ENCODE measurements at regions not wholly inside any gene's neighbourhood (a gene's known extent, or its start where the extent isn't known, plus 50 kb on each side); places are given as distances from the start of the nearest gene placed in this dataset.

DNA sequence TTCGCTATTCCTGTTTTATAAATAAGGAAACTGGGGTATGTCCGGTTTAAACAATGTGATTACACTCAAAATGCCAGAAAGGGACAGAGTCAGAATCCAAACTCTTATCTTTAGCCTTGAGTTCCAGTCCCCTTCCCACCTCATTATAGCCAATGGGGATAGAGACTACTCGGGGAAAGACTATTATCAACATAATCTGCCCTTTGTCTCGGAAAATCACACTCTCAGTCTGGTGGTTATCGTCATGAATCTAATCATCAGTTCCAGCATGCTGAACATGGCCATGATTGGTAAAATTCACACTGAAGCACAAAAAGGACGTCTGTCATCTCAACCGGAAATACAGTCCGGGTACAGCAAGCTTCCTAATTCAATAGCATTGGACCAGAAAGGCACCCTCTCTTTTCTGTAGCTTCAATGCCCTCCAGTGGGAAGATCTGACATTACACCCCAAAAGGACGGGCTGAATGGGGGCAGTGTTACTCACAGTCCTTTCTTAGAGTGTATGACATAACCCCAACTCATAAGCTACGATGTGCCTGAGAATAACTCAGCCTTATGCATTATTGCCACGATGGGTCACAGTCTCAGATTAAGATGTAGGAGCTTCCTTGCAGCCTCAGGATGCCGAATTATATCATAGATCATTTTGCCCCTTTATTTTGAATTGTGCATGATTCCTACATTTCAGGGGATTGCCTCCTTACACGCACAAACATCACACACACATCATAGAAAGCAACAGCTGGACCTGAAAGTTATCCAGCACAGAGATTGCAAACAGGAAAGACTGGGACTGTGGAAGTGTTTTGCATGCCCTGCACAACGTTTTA lies 390.4 kb upstream of the LMCD1 start:
- Histone ChIP-seq H3K9me3 (no peaks in the 10 kb centered on the region), H3K27ac (no peak overlapping the region), H3K27me3 (no peaks in the 10 kb centered on the region), H3K4me3 (peak overlapping the region; percentile 21), H3K36me3 (no peaks in the 10 kb centered on the region), H3K4me1 (peaks cover 8% of the 10 kb centered on the region)
- TF ChIP-seq, protein P1, sequence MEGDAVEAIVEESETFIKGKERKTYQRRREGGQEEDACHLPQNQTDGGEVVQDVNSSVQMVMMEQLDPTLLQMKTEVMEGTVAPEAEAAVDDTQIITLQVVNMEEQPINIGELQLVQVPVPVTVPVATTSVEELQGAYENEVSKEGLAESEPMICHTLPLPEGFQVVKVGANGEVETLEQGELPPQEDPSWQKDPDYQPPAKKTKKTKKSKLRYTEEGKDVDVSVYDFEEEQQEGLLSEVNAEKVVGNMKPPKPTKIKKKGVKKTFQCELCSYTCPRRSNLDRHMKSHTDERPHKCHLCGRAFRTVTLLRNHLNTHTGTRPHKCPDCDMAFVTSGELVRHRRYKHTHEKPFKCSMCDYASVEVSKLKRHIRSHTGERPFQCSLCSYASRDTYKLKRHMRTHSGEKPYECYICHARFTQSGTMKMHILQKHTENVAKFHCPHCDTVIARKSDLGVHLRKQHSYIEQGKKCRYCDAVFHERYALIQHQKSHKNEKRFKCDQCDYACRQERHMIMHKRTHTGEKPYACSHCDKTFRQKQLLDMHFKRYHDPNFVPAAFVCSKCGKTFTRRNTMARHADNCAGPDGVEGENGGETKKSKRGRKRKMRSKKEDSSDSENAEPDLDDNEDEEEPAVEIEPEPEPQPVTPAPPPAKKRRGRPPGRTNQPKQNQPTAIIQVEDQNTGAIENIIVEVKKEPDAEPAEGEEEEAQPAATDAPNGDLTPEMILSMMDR (IDR thresholded peaks at IDR 0.05) = peak; percentile 77
- no peak for DNase-seq
- peak; percentile 95 for ATAC-seq
- intact Hi-C loops (cut with DNase I) = no loop called here

DNA sequence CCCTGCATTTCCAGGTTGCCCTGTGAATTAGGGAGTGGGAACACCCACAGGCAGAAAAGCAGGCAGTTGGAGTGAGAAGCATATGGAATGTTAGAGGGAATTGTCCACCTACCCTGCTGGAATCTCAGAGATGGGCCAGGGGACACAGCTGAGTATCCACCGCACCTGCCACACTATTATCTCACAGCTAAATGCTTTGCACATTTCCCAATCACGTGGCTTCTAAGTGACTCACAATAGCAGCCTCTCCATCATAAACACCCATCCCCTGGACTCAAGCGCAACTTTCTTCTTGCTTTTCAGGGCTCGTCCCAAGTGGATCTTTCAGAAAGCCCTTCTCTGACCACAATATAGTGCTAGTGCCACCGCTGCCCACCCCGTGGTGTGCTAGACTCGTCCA lies 389.0 kb upstream of the LMCD1 start:
- no peaks in the 10 kb centered on the region for H3K27me3 ChIP-seq
- no peaks in the 10 kb centered on the region for H3K36me3 ChIP-seq
- peaks cover 8% of the 10 kb centered on the region for H3K4me1 ChIP-seq
- no peak overlapping the region for H3K4me3 ChIP-seq
- intact Hi-C loops (cut with DNase I) = no loop called here
- no peak overlapping the region for H3K27ac ChIP-seq
- H3K9me3 ChIP-seq = no peaks in the 10 kb centered on the region
- DNase-seq (no peak), ATAC-seq (no peak)
- TF ChIP-seq, protein P1 (IDR thresholded peaks at IDR 0.05) = no peak

DNA sequence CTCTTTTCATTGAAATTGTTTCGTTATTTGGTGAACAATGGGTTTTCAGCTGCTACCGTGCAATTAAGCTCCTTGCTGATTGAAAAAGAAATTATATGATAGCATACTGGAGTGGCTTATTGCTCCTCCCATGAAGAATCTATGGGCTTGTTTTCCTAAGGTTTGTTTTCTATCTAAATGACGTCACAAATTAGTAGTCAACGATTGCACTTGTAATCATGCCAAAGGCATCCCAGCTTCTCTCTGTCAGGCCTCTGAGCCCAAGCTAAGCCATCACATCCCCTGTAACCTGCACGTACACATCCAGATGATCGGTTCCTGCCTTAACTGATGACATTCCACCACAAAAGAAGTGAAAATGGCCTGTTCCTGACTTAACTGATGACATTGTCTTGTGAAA lies 388.0 kb upstream of the LMCD1 start:
- intact Hi-C loops (cut with DNase I) = no loop called here
- TF ChIP-seq, protein P1 (IDR thresholded peaks at IDR 0.05) = no peak
- H3K27ac ChIP-seq = no peak overlapping the region
- no peak overlapping the region for H3K4me3 ChIP-seq
- peaks cover 8% of the 10 kb centered on the region for H3K4me1 ChIP-seq
- no peaks in the 10 kb centered on the region for H3K36me3 ChIP-seq
- ATAC-seq (no peak), DNase-seq (no peak)
- no peaks in the 10 kb centered on the region for H3K27me3 ChIP-seq
- H3K9me3 ChIP-seq = no peaks in the 10 kb centered on the region

DNA sequence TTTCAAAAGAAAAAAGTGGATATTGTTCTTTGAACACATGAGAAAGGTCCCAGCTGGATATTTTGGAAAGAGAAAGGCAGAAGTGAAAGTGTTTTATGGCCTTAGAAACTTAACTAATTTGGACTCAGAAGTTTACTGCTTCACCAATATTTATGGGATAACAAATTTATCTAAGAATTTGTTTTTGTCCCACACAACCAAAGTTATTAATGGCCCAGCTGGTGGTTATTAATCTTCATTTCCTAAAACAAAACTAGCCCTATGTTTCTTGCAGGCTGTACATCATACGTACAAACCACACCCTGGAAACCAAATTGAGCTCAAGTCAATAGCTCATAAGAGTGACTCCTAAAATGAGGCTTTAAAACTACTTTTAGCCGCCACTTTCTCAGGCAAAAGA lies 372.9 kb upstream of the LMCD1 start:
- Histone ChIP-seq H3K9me3 (no peaks in the 10 kb centered on the region), H3K4me1 (no peaks in the 10 kb centered on the region), H3K27me3 (no peaks in the 10 kb centered on the region), H3K36me3 (no peaks in the 10 kb centered on the region), H3K4me3 (no peak overlapping the region), H3K27ac (no peak overlapping the region)
- intact Hi-C loops (cut with DNase I) = no loop called here
- TF ChIP-seq, protein P1 (IDR thresholded peaks at IDR 0.05) = no peak
- no peak for ATAC-seq
- no peak for DNase-seq

DNA sequence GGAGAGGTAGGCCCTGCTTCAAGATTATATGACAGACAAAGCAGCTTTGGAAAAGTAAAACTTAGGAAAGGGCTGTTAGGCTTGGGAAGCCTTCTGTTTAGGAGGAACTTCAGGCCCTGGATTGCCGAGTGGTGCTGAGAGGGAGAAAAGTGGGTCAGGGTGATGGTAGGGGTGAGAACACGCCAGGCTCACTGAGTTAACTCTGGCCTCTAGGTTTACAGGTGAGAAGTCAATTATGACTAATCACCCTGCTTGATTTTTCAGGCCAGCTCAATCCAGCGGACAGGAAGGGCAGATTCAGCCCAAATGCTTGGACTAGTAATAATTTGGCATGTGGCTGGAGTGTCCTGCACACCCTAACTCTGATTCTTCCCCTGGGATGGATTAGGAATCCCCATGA lies 365.1 kb upstream of the LMCD1 start:
- Histone ChIP-seq H3K36me3 (no peaks in the 10 kb centered on the region), H3K9me3 (no peaks in the 10 kb centered on the region), H3K4me1 (no peaks in the 10 kb centered on the region), H3K4me3 (no peak overlapping the region), H3K27me3 (no peaks in the 10 kb centered on the region), H3K27ac (no peak overlapping the region)
- TF ChIP-seq, protein P1 (IDR thresholded peaks at IDR 0.05) = no peak
- DNase-seq (no peak), ATAC-seq (no peak)
- intact Hi-C loops (cut with DNase I) = no loop called here

Measured in upper lobe of right lung (tissue), 1 donor.